Liver (tissue), 7 donors: ENCODE measurements at regions not wholly inside any gene's neighbourhood (a gene's known extent, or its start where the extent isn't known, plus 50 kb on each side); places are given as distances from the start of the nearest gene placed in this dataset.

Source experiments
- DNase-seq: peaks from one replicate; pipeline ENCODE4 v3.0.0-alpha.2; 2017; ENCODE audit warnings: low spot score
- H3K27ac ChIP-seq, 2 donors: one replicate each; pipeline ENCODE4 v1.7.0; 2013; ENCODE audit warnings: inconsistent platforms in 2 of 2, low read length in 2 of 2, control low read depth in 1 of 2, low read depth in 1 of 2, mild to moderate bottlenecking in 1 of 2
- H3K27me3 ChIP-seq, 4 donors: one replicate each; pipeline versions ENCODE4 v1.6.1 to v1.7.0; 2013; ENCODE audit warnings: low read length in 3 of 4, inconsistent platforms in 1 of 4, mild to moderate bottlenecking in 1 of 4, moderate library complexity in 1 of 4; ENCODE audit not compliant: control insufficient read depth in 4 of 4, insufficient read depth in 4 of 4
- H3K36me3 ChIP-seq, 4 donors: one replicate each; pipeline versions ENCODE4 v1.6.1 to v1.7.0; 2013; ENCODE audit warnings: low read length in 3 of 4, mild to moderate bottlenecking in 3 of 4, low read depth in 1 of 4, moderate library complexity in 1 of 4; ENCODE audit not compliant: control insufficient read depth in 4 of 4, insufficient read depth in 3 of 4
- H3K4me1 ChIP-seq, 4 donors: one replicate each; pipeline versions ENCODE4 v1.6.1 to v1.7.0; 2013; ENCODE audit warnings: low read length in 3 of 4, mild to moderate bottlenecking in 3 of 4, moderate library complexity in 1 of 4; ENCODE audit not compliant: control insufficient read depth in 4 of 4, insufficient read depth in 4 of 4
- H3K4me3 ChIP-seq, 3 donors: one replicate each; pipeline versions ENCODE4 v1.6.1 to v1.7.0; 2013; ENCODE audit warnings: low read length in 3 of 3, control low read depth in 1 of 3, low read depth in 1 of 3, mild to moderate bottlenecking in 1 of 3
- H3K9ac ChIP-seq, 2 donors: one replicate each; pipeline ENCODE4 v1.7.0; 2013; ENCODE audit warnings: low read length in 2 of 2, mild to moderate bottlenecking in 2 of 2, moderate library complexity in 2 of 2, control low read depth in 1 of 2, low read depth in 1 of 2
- H3K9me3 ChIP-seq, 4 donors: one replicate each; pipeline versions ENCODE4 v1.6.1 to v1.7.0; 2013; ENCODE audit warnings: low read length in 3 of 4; ENCODE audit not compliant: control insufficient read depth in 4 of 4
- ATF3 ChIP-seq: IDR thresholded peaks from 2 replicates; pipeline ENCODE4 v1.6.1; 2016; ENCODE audit warnings: antibody characterized with exemption
- EGR1 ChIP-seq, 2 donors: IDR thresholded peaks; 2 replicates each; pipeline ENCODE4 v1.6.1; 2016 to 2018; ENCODE audit warnings: antibody characterized with exemption in 2 of 2, low read depth in 2 of 2
- FOXA1 ChIP-seq: IDR thresholded peaks from 2 replicates; pipeline ENCODE4 v1.6.1; 2016; ENCODE audit warnings: antibody characterized with exemption
- FOXA2 ChIP-seq: IDR thresholded peaks from 2 replicates; pipeline ENCODE4 v1.6.1; 2016; ENCODE audit warnings: antibody characterized with exemption
- HNF4A ChIP-seq, 2 donors: conservative IDR thresholded peaks; 2 replicates each; pipeline ENCODE4 v1.6.1; 2016; ENCODE audit warnings: antibody characterized with exemption in 2 of 2, mild to moderate bottlenecking in 2 of 2
- HNF4G ChIP-seq: IDR thresholded peaks from 2 replicates; pipeline ENCODE4 v1.6.1; 2016; ENCODE audit warnings: antibody characterized with exemption
- JUND ChIP-seq, 2 donors: IDR thresholded peaks; 2 replicates each; pipeline ENCODE4 v1.6.1; 2016; ENCODE audit warnings: antibody characterized with exemption in 2 of 2
- MAX ChIP-seq: IDR thresholded peaks from 2 replicates; pipeline ENCODE4 v1.6.1; 2016; ENCODE audit warnings: antibody characterized with exemption
- NR2F2 ChIP-seq: IDR thresholded peaks from 2 replicates; pipeline ENCODE4 v1.6.1; 2016; ENCODE audit warnings: antibody characterized with exemption
- RAD21 ChIP-seq, 2 donors: IDR thresholded peaks; 2 replicates each; pipeline ENCODE4 v1.6.1; 2016; ENCODE audit warnings: antibody characterized with exemption in 2 of 2, mild to moderate bottlenecking in 2 of 2
- REST ChIP-seq: IDR thresholded peaks from 2 replicates; pipeline ENCODE4 v1.6.1; 2016; ENCODE audit warnings: antibody characterized with exemption, mild to moderate bottlenecking
- RXRA ChIP-seq, 2 donors: IDR thresholded peaks; 2 replicates each; pipeline ENCODE4 v1.6.1; 2017 to 2018; ENCODE audit warnings: antibody characterized with exemption in 2 of 2, mild to moderate bottlenecking in 1 of 2
- SP1 ChIP-seq: IDR thresholded peaks from 2 replicates; pipeline ENCODE4 v1.6.1; 2018; ENCODE audit warnings: antibody characterized with exemption, mild to moderate bottlenecking
- TAF1 ChIP-seq: conservative IDR thresholded peaks from 2 replicates; pipeline ENCODE4 v1.6.1; 2016; ENCODE audit warnings: antibody characterized with exemption, mild to moderate bottlenecking
- YY1 ChIP-seq: IDR thresholded peaks from 2 replicates; pipeline ENCODE4 v1.6.1; 2016; ENCODE audit warnings: antibody characterized with exemption, mild to moderate bottlenecking
- ZBTB33 ChIP-seq: IDR thresholded peaks from 2 replicates; pipeline ENCODE4 v1.6.1; 2016; ENCODE audit warnings: antibody characterized with exemption
- WGBS: extraction: QIAGEN DNeasy Blood & Tissue Kit; methylation state at CpG from one replicate; pipeline ENCODE4 v1.1.7; 2013; 5-methylcytosine and 5-hydroxymethylcytosine counted together
- donor health status: healthy.
- donor health status: healthy.
- donor health status: healthy.
- donor health status: healthy.

DNA sequence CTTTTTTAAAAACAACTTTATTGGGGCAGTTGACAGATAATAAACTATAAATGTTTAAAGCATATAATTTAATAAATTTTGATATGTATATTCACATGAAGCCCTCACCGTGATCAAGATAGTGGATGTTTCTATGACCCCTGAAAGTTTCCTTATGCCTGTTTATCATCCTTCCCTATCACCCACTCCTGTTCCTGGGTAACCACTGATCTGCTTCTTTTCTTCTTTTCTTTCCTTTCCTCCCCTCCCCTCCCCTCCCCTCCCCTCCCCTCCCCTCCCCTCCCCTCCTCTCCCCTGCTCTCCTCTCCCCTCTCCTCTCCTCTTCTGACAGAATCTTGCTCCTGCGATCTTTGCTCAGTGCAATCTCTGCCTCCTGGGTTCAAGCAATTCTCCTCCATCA, 193.7 kb upstream of the CDH13 start:
- Histone ChIP-seq H3K36me3 (no peaks in the 10 kb centered on the region), H3K27ac (no peak overlapping the region), H3K9me3 (no peaks in the 10 kb centered on the region), H3K4me3 (no peak overlapping the region), H3K9ac (no peak overlapping the region), H3K27me3 (peaks cover 0 to 8% (median 0%) of the 10 kb centered on the region in 4 donors), H3K4me1 (no peaks in the 10 kb centered on the region)
- WGBS: 71% methylated on average over 2 of the region's 2 CpGs
- DNase-seq: no peak
- TF ChIP-seq HNF4A (conservative IDR thresholded peaks at IDR 0.05): no peak
- TF ChIP-seq ATF3: no peak
- TF ChIP-seq TAF1: no peak
- TF ChIP-seq RAD21 (IDR thresholded peaks at IDR 0.05): no peak
- TF ChIP-seq RXRA (IDR thresholded peaks at IDR 0.05): no peak
- no peak for TF ChIP-seq FOXA1
- TF ChIP-seq REST: no peak
- no peak for TF ChIP-seq JUND (IDR thresholded peaks at IDR 0.05)
- TF ChIP-seq EGR1 (IDR thresholded peaks at IDR 0.05; ENCODE audit: low read depth in 2 of 2): no peak
- TF ChIP-seq HNF4G: no peak
- no peak for TF ChIP-seq NR2F2
- no peak for TF ChIP-seq FOXA2
- TF ChIP-seq MAX: no peak
- no peak for TF ChIP-seq SP1
- no peak for TF ChIP-seq YY1

- WGBS: 68% methylated on average over 8 of the region's 8 CpGs
- H3K36me3 ChIP-seq: no peaks in the 10 kb centered on the region
- TF ChIP-seq YY1 (no peak), NR2F2 (no peak), ATF3 (no peak), SP1 (no peak), RXRA (IDR thresholded peaks at IDR 0.05) (no peak)
- no peak overlapping the region for H3K9ac ChIP-seq
- H3K4me3 ChIP-seq: no peak overlapping the region
- H3K9me3 ChIP-seq: no peaks in the 10 kb centered on the region
- DNase-seq: no peak
- no peak overlapping the region for H3K27ac ChIP-seq
- H3K27me3 ChIP-seq: peaks cover 0 to 8% (median 0%) of the 10 kb centered on the region in 4 donors
- no peaks in the 10 kb centered on the region for H3K4me1 ChIP-seq
These were observed 194.5 kb upstream of the CDH13 start for GRCh38 chr16:82432261-82432660.

DNA sequence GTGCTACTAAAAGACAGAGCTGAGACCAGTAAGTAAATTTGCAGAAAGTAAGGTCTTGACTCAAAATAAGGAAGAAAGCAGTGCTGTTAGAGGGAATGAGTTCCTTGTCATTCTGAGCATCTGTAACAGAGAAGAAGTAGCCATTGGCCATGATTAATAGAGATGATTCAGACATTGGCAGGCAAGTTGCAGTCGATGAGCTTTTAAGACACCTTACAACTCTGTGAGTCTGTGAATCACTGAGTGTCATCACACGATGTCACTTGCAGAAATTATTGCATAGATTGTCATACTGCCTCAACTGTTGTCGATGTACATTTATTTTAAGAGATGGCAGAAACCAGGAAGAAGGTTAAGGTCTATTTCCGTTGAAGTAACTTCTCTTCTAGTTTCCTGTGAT, 201.1 kb upstream of the CDH13 start:
- Histone ChIP-seq H3K4me1 (no peaks in the 10 kb centered on the region), H3K27ac (no peak overlapping the region), H3K9me3 (peaks cover 0 to 4% (median 0%) of the 10 kb centered on the region in 4 donors), H3K36me3 (no peaks in the 10 kb centered on the region), H3K4me3 (no peak overlapping the region), H3K9ac (no peak overlapping the region), H3K27me3 (peaks cover 0 to 10% (median 0%) of the 10 kb centered on the region in 4 donors)
- no peak for DNase-seq
- 73% methylated on average over 4 of the region's 4 CpGs for WGBS
- TF ChIP-seq ATF3: no peak
- no peak for TF ChIP-seq JUND (IDR thresholded peaks at IDR 0.05)
- no peak for TF ChIP-seq EGR1 (IDR thresholded peaks at IDR 0.05; ENCODE audit: low read depth in 2 of 2)
- TF ChIP-seq NR2F2: no peak
- TF ChIP-seq FOXA2: no peak
- TF ChIP-seq MAX: no peak
- TF ChIP-seq HNF4A (conservative IDR thresholded peaks at IDR 0.05): no peak
- TF ChIP-seq REST: no peak
- TF ChIP-seq RXRA (IDR thresholded peaks at IDR 0.05): no peak
- no peak for TF ChIP-seq ZBTB33
